ENCODE measurements at regions not wholly inside any gene's neighbourhood (a gene's known extent, or its start where the extent isn't known, plus 50 kb on each side); places are given as distances from the start of the nearest gene placed in this dataset.

DNA sequence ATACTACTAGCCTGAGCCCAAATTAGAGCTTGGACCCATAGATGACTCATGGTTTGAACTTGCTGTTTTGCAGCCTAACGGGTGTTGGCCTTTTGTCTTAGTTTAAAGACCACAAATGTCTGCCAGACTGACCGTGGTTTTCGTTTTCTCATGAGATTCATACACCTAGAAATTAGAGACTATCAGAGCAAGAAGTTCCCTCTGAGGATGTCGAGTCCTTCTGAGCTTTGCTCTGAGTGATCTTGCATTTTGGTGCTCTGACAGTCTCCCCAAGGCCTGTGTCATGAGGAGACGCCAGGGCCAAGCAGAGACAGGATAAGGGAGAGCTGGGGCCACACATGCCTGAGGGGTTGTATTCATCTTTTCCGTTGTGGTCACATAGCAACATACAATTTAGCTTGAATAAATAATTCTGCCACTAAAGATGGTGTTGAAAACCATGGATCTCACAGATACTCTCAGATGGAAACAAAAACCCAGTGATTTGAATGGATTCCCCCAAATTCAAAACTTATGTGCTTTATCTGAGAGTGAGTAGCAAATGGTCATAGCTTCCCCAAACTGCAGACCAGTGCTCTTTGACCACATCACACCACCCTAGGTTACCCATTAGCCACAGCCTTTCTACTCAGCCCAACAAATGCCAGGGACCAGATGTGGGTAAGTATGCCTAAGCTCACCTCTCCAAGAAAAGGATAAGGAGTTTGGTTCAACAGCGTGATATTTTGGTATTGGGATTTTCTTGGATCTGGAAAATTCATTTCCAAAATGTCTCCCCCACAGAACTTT lies 762.0 kb upstream of the IGFBP3 start:
- Histone ChIP-seq H3K9me3 (ENCODE audit: control insufficient read depth, low read length) (no peaks in the 10 kb centered on the region), H3K4me3 (ENCODE audit: insufficient read depth, low read depth, low read length) (no peak overlapping the region), H3K36me3 (ENCODE audit: control insufficient read depth, insufficient read depth, low read length) (no peaks in the 10 kb centered on the region), H3K27me3 (ENCODE audit: control insufficient read depth, insufficient read depth, low read length, poor library complexity, severe bottlenecking) (no peaks in the 10 kb centered on the region), H3K27ac (ENCODE audit: insufficient read depth, low read depth, low read length, poor library complexity, severe bottlenecking) (no peak overlapping the region), H3K4me1 (ENCODE audit: control insufficient read depth, insufficient read depth, low read length) (no peaks in the 10 kb centered on the region)
- WGBS, 2 experiments = 88 to 89% methylated on average over 7 of the region's 7 CpGs

GRCh38 chr7:46681865-46682503 lies 760.9 kb upstream of the IGFBP3 start:
- H3K9me3 ChIP-seq (ENCODE audit: control insufficient read depth, low read length) = no peaks in the 10 kb centered on the region
- no peak overlapping the region for H3K4me3 ChIP-seq (ENCODE audit: insufficient read depth, low read depth, low read length)
- no peaks in the 10 kb centered on the region for H3K27me3 ChIP-seq (ENCODE audit: control insufficient read depth, insufficient read depth, low read length, poor library complexity, severe bottlenecking)
- WGBS, 2 experiments = 87% methylated on average over 12 of the region's 12 CpGs
- H3K4me1 ChIP-seq (ENCODE audit: control insufficient read depth, insufficient read depth, low read length) = no peaks in the 10 kb centered on the region
- H3K27ac ChIP-seq (ENCODE audit: insufficient read depth, low read depth, low read length, poor library complexity, severe bottlenecking) = no peak overlapping the region
- H3K36me3 ChIP-seq (ENCODE audit: control insufficient read depth, insufficient read depth, low read length) = no peaks in the 10 kb centered on the region

- WGBS, 2 experiments = 93 to 94% methylated on average over 7 of the region's 7 CpGs
- Histone ChIP-seq H3K4me1 (ENCODE audit: control insufficient read depth, insufficient read depth, low read length) (no peaks in the 10 kb centered on the region), H3K9me3 (ENCODE audit: control insufficient read depth, low read length) (no peaks in the 10 kb centered on the region), H3K4me3 (ENCODE audit: insufficient read depth, low read depth, low read length) (no peak overlapping the region), H3K36me3 (ENCODE audit: control insufficient read depth, insufficient read depth, low read length) (no peaks in the 10 kb centered on the region), H3K27ac (ENCODE audit: insufficient read depth, low read depth, low read length, poor library complexity, severe bottlenecking) (no peak overlapping the region), H3K27me3 (ENCODE audit: control insufficient read depth, insufficient read depth, low read length, poor library complexity, severe bottlenecking) (no peaks in the 10 kb centered on the region)
These were observed 759.1 kb upstream of the IGFBP3 start for GRCh38 chr7:46680147-46680546.

GRCh38 chr7:46679671-46680070 lies 758.6 kb upstream of the IGFBP3 start:
- H3K9me3 ChIP-seq (ENCODE audit: control insufficient read depth, low read length) = no peaks in the 10 kb centered on the region
- no peaks in the 10 kb centered on the region for H3K36me3 ChIP-seq (ENCODE audit: control insufficient read depth, insufficient read depth, low read length)
- H3K27me3 ChIP-seq (ENCODE audit: control insufficient read depth, insufficient read depth, low read length, poor library complexity, severe bottlenecking) = no peaks in the 10 kb centered on the region
- no peak overlapping the region for H3K4me3 ChIP-seq (ENCODE audit: insufficient read depth, low read depth, low read length)
- no peak overlapping the region for H3K27ac ChIP-seq (ENCODE audit: insufficient read depth, low read depth, low read length, poor library complexity, severe bottlenecking)
- no peaks in the 10 kb centered on the region for H3K4me1 ChIP-seq (ENCODE audit: control insufficient read depth, insufficient read depth, low read length)

DNA sequence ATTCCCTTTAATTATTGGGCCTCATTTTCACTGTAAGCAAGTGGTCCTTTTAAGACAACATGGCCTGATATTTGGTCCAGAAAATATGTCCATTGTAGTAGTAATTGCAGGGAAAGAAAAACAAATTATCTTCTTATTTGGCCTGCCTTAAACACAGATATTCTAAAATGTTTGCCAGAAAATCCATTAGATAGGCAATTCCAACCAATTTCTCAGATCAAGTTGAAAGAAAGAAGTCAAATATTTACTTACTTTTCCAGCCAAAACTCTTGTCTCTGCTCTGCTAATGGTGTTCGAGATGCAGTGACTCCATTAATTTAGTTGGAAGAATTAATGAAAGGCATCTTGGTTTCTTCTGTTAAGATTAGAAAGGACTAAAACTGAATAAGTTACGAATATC lies 757.3 kb upstream of the IGFBP3 start:
- WGBS, 2 experiments = 100% methylated on average over 1 of the region's 2 CpGs
- no peaks in the 10 kb centered on the region for H3K36me3 ChIP-seq (ENCODE audit: control insufficient read depth, insufficient read depth, low read length)
- H3K27me3 ChIP-seq (ENCODE audit: control insufficient read depth, insufficient read depth, low read length, poor library complexity, severe bottlenecking) = no peaks in the 10 kb centered on the region
- no peak overlapping the region for H3K4me3 ChIP-seq (ENCODE audit: insufficient read depth, low read depth, low read length)
- H3K27ac ChIP-seq (ENCODE audit: insufficient read depth, low read depth, low read length, poor library complexity, severe bottlenecking) = no peak overlapping the region
- no peaks in the 10 kb centered on the region for H3K9me3 ChIP-seq (ENCODE audit: control insufficient read depth, low read length)
- H3K4me1 ChIP-seq (ENCODE audit: control insufficient read depth, insufficient read depth, low read length) = no peaks in the 10 kb centered on the region

GRCh38 chr7:46675456-46675855 lies 754.4 kb upstream of the IGFBP3 start:
- H3K27me3 ChIP-seq (ENCODE audit: control insufficient read depth, insufficient read depth, low read length, poor library complexity, severe bottlenecking) = no peaks in the 10 kb centered on the region
- 82 to 90% methylated on average over 4 of the region's 4 CpGs for WGBS, 2 experiments
- no peaks in the 10 kb centered on the region for H3K36me3 ChIP-seq (ENCODE audit: control insufficient read depth, insufficient read depth, low read length)
- no peak overlapping the region for H3K4me3 ChIP-seq (ENCODE audit: insufficient read depth, low read depth, low read length)
- no peak overlapping the region for H3K27ac ChIP-seq (ENCODE audit: insufficient read depth, low read depth, low read length, poor library complexity, severe bottlenecking)
- H3K4me1 ChIP-seq (ENCODE audit: control insufficient read depth, insufficient read depth, low read length) = no peaks in the 10 kb centered on the region
- no peaks in the 10 kb centered on the region for H3K9me3 ChIP-seq (ENCODE audit: control insufficient read depth, low read length)

- Histone ChIP-seq H3K9me3 (ENCODE audit: control insufficient read depth, low read length) (no peaks in the 10 kb centered on the region), H3K27ac (ENCODE audit: insufficient read depth, low read depth, low read length, poor library complexity, severe bottlenecking) (no peak overlapping the region), H3K36me3 (ENCODE audit: control insufficient read depth, insufficient read depth, low read length) (no peaks in the 10 kb centered on the region), H3K4me1 (ENCODE audit: control insufficient read depth, insufficient read depth, low read length) (no peaks in the 10 kb centered on the region), H3K4me3 (ENCODE audit: insufficient read depth, low read depth, low read length) (no peak overlapping the region), H3K27me3 (ENCODE audit: control insufficient read depth, insufficient read depth, low read length, poor library complexity, severe bottlenecking) (no peaks in the 10 kb centered on the region)
- WGBS, 2 experiments = 96 to 97% methylated on average over 2 of the region's 2 CpGs
These were observed 751.8 kb upstream of the IGFBP3 start for GRCh38 chr7:46672861-46673260.

- Histone ChIP-seq H3K4me1 (ENCODE audit: control insufficient read depth, insufficient read depth, low read length) (no peaks in the 10 kb centered on the region), H3K36me3 (ENCODE audit: control insufficient read depth, insufficient read depth, low read length) (no peaks in the 10 kb centered on the region), H3K4me3 (ENCODE audit: insufficient read depth, low read depth, low read length) (no peak overlapping the region), H3K9me3 (ENCODE audit: control insufficient read depth, low read length) (no peaks in the 10 kb centered on the region), H3K27me3 (ENCODE audit: control insufficient read depth, insufficient read depth, low read length, poor library complexity, severe bottlenecking) (no peaks in the 10 kb centered on the region), H3K27ac (ENCODE audit: insufficient read depth, low read depth, low read length, poor library complexity, severe bottlenecking) (no peak overlapping the region)
- WGBS, 2 experiments = 27 to 42% methylated on average over 1 of the region's 1 CpG
These were observed 750.2 kb upstream of the IGFBP3 start for GRCh38 chr7:46671108-46671769.

GRCh38 chr7:46669028-46669427 lies 748.0 kb upstream of the IGFBP3 start:
- Histone ChIP-seq H3K27ac (ENCODE audit: insufficient read depth, low read depth, low read length, poor library complexity, severe bottlenecking) (no peak overlapping the region), H3K9me3 (ENCODE audit: control insufficient read depth, low read length) (no peaks in the 10 kb centered on the region), H3K36me3 (ENCODE audit: control insufficient read depth, insufficient read depth, low read length) (no peaks in the 10 kb centered on the region), H3K27me3 (ENCODE audit: control insufficient read depth, insufficient read depth, low read length, poor library complexity, severe bottlenecking) (no peaks in the 10 kb centered on the region), H3K4me3 (ENCODE audit: insufficient read depth, low read depth, low read length) (no peak overlapping the region), H3K4me1 (ENCODE audit: control insufficient read depth, insufficient read depth, low read length) (no peaks in the 10 kb centered on the region)
- 92 to 97% methylated on average over 4 of the region's 4 CpGs for WGBS, 2 experiments

- no peak overlapping the region for H3K27ac ChIP-seq (ENCODE audit: insufficient read depth, low read depth, low read length, poor library complexity, severe bottlenecking)
- WGBS, 2 experiments = 97 to 98% methylated on average over 1 of the region's 1 CpG
- no peaks in the 10 kb centered on the region for H3K9me3 ChIP-seq (ENCODE audit: control insufficient read depth, low read length)
- no peak overlapping the region for H3K4me3 ChIP-seq (ENCODE audit: insufficient read depth, low read depth, low read length)
- no peaks in the 10 kb centered on the region for H3K4me1 ChIP-seq (ENCODE audit: control insufficient read depth, insufficient read depth, low read length)
- no peaks in the 10 kb centered on the region for H3K27me3 ChIP-seq (ENCODE audit: control insufficient read depth, insufficient read depth, low read length, poor library complexity, severe bottlenecking)
- H3K36me3 ChIP-seq (ENCODE audit: control insufficient read depth, insufficient read depth, low read length) = no peaks in the 10 kb centered on the region
These were observed 743.4 kb upstream of the IGFBP3 start for GRCh38 chr7:46664453-46664852.
